ENCODE measurements at regions not wholly inside any gene's neighbourhood (a gene's known extent, or its start where the extent isn't known, plus 50 kb on each side); places are given as distances from the start of the nearest gene placed in this dataset.
"Not testable (repeated sequence)": the region's sequence is repeated elsewhere in the genome, so short reads cannot be mapped to it uniquely, and the experiment has no call there.

GRCh38 chr1:208350815-208351214 lies 106.6 kb upstream of the PLXNA2 start:
- no peak for TF ChIP-seq CTCF (IDR thresholded peaks at IDR 0.05)
- Mint-ChIP-seq H3K9me3 (peaks cover 0 to 3% (median 2%) of the 10 kb centered on the region in 7 donors), H3K27ac (peak overlapping the region in 1 of 7 donors; percentile 37), H3K4me3 (no peak overlapping the region), H3K36me3 (no peaks in the 10 kb centered on the region), H3K4me1 (no peaks in the 10 kb centered on the region), H3K27me3 (ENCODE audit: low read depth in 3 of 3) (peaks cover 2 to 6% (median 2%) of the 10 kb centered on the region in 3 donors)
- Histone ChIP-seq H3K79me2 (ENCODE audit: insufficient read depth, low read length) (no peaks in the 10 kb centered on the region), H4K20me1 (ENCODE audit: insufficient read depth, low read length) (no peaks in the 10 kb centered on the region), H3K4me2 (replicated peaks; ENCODE audit: extremely low read depth, low read length, poor library complexity, severe bottlenecking) (no peak overlapping the region), H3K27me3 (ENCODE audit: control insufficient read depth in 2 of 2, insufficient read depth in 2 of 2, low read length in 2 of 2) (no peaks in the 10 kb centered on the region), H3K9me3 (replicated peaks in 1 of 2; ENCODE audit: control insufficient read depth in 1 of 2, insufficient read depth in 1 of 2, low read length in 2 of 2) (no peaks in the 10 kb centered on the region), H3K36me3 (replicated peaks in 1 of 2; ENCODE audit: control insufficient read depth in 1 of 2, insufficient read depth in 2 of 2, low read length in 2 of 2) (no peaks in the 10 kb centered on the region), H3K4me1 (ENCODE audit: control insufficient read depth in 1 of 2, insufficient read depth in 2 of 2, low read length in 2 of 2) (no peaks in the 10 kb centered on the region), H2AFZ (ENCODE audit: insufficient read depth, low read depth, low read length, poor library complexity, severe bottlenecking) (no peak overlapping the region), H3K9ac (ENCODE audit: insufficient read depth, low read length, poor library complexity, severe bottlenecking) (no peak overlapping the region), H3K4me3 (replicated peaks in 1 of 3; ENCODE audit: low read depth in 2 of 3, low read length in 3 of 3) (no peak overlapping the region), H3K27ac (ENCODE audit: low read depth in 1 of 2, low read length in 2 of 2) (no peak overlapping the region)
- no peak for DNase-seq
- no CpG with 5 or more reads among the region's 1 CpG for WGBS (ENCODE audit: insufficient coverage)
- intact Hi-C loops (cut with micrococcal nuclease), result no loop called here

- no peaks in the 10 kb centered on the region for H3K4me1 Mint-ChIP-seq
- intact Hi-C loops (cut with micrococcal nuclease), result no loop called here
- no peaks in the 10 kb centered on the region for H3K27me3 ChIP-seq (ENCODE audit: control insufficient read depth in 2 of 2, insufficient read depth in 2 of 2, low read length in 2 of 2)
- no peak overlapping the region for H2AFZ ChIP-seq (ENCODE audit: insufficient read depth, low read depth, low read length, poor library complexity, severe bottlenecking)
- no peak overlapping the region for H3K4me3 Mint-ChIP-seq
- H3K79me2 ChIP-seq (ENCODE audit: insufficient read depth, low read length), result no peaks in the 10 kb centered on the region
- H4K20me1 ChIP-seq (ENCODE audit: insufficient read depth, low read length), result no peaks in the 10 kb centered on the region
- no peaks in the 10 kb centered on the region for H3K36me3 Mint-ChIP-seq
- no peak for TF ChIP-seq CTCF (IDR thresholded peaks at IDR 0.05)
- no peaks in the 10 kb centered on the region for H3K4me1 ChIP-seq (ENCODE audit: control insufficient read depth in 1 of 2, insufficient read depth in 2 of 2, low read length in 2 of 2)
- no peak overlapping the region for H3K4me3 ChIP-seq (replicated peaks in 1 of 3; ENCODE audit: low read depth in 2 of 3, low read length in 3 of 3)
- no peak for DNase-seq
- H3K9me3 Mint-ChIP-seq, result peaks cover 0 to 3% (median 2%) of the 10 kb centered on the region in 7 donors
- no peaks in the 10 kb centered on the region for H3K9me3 ChIP-seq (replicated peaks in 1 of 2; ENCODE audit: control insufficient read depth in 1 of 2, insufficient read depth in 1 of 2, low read length in 2 of 2)
- H3K27ac Mint-ChIP-seq, result no peak overlapping the region
- no CpG with 5 or more reads among the region's 8 CpGs for WGBS (ENCODE audit: insufficient coverage)
- H3K36me3 ChIP-seq (replicated peaks in 1 of 2; ENCODE audit: control insufficient read depth in 1 of 2, insufficient read depth in 2 of 2, low read length in 2 of 2), result no peaks in the 10 kb centered on the region
- H3K27me3 Mint-ChIP-seq (ENCODE audit: low read depth in 3 of 3), result peaks cover 2 to 3% (median 2%) of the 10 kb centered on the region in 3 donors
- H3K27ac ChIP-seq (ENCODE audit: low read depth in 1 of 2, low read length in 2 of 2), result no peak overlapping the region
- no peak overlapping the region for H3K4me2 ChIP-seq (replicated peaks; ENCODE audit: extremely low read depth, low read length, poor library complexity, severe bottlenecking)
- no peak overlapping the region for H3K9ac ChIP-seq (ENCODE audit: insufficient read depth, low read length, poor library complexity, severe bottlenecking)
Measured at GRCh38 chr1:208351838-208352237, 107.7 kb upstream of the PLXNA2 start.

GRCh38 chr1:208353797-208354196 lies 109.6 kb upstream of the PLXNA2 start:
- H3K9me3 ChIP-seq (replicated peaks in 1 of 2; ENCODE audit: control insufficient read depth in 1 of 2, insufficient read depth in 1 of 2, low read length in 2 of 2); H3K4me1 ChIP-seq (ENCODE audit: control insufficient read depth in 1 of 2, insufficient read depth in 2 of 2, low read length in 2 of 2); H3K4me2 ChIP-seq (replicated peaks; ENCODE audit: extremely low read depth, low read length, poor library complexity, severe bottlenecking); H3K79me2 ChIP-seq (ENCODE audit: insufficient read depth, low read length); H2AFZ ChIP-seq (ENCODE audit: insufficient read depth, low read depth, low read length, poor library complexity, severe bottlenecking); H3K27ac Mint-ChIP-seq; H3K4me3 ChIP-seq (replicated peaks in 1 of 3; ENCODE audit: low read depth in 2 of 3, low read length in 3 of 3); H3K9ac ChIP-seq (ENCODE audit: insufficient read depth, low read length, poor library complexity, severe bottlenecking); H3K27ac ChIP-seq (ENCODE audit: low read depth in 1 of 2, low read length in 2 of 2); DNase-seq; H3K4me3 Mint-ChIP-seq; H3K27me3 Mint-ChIP-seq (ENCODE audit: low read depth in 3 of 3); H3K9me3 Mint-ChIP-seq; H4K20me1 ChIP-seq (ENCODE audit: insufficient read depth, low read length); H3K27me3 ChIP-seq (ENCODE audit: control insufficient read depth in 2 of 2, insufficient read depth in 2 of 2, low read length in 2 of 2); intact Hi-C loops (cut with micrococcal nuclease); H3K36me3 Mint-ChIP-seq; H3K4me1 Mint-ChIP-seq; H3K36me3 ChIP-seq (replicated peaks in 1 of 2; ENCODE audit: control insufficient read depth in 1 of 2, insufficient read depth in 2 of 2, low read length in 2 of 2): not testable (repeated sequence)
- 100% methylated on average over 1 of the region's 5 CpGs for WGBS (ENCODE audit: insufficient coverage)
